ENCODE measurements at regions not wholly inside any gene's neighbourhood (a gene's known extent, or its start where the extent isn't known, plus 50 kb on each side); places are given as distances from the start of the nearest gene placed in this dataset.

DNA sequence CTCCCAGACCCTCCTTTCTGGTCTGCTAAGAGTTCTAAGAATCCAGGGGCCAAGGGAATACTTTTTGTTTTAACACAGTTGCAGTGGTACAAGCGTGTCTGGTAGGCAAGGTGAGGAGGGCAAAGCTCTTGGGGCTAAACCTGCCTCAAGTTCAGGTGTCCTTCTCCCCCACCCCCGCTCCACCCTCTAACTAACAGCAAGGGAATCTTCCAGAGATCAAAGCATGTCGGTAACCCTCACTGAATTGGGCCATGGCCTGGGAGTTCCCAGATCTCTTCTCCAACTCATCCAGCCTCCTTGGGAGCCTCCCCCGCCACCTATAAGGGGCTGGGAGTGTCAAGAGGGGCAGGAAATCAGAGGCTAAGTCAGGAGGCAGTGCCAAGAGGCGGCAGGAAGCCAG, 55.7 kb upstream of the TAC4 start:
- no peak for TF ChIP-seq POLR2AphosphoS5 (IDR thresholded peaks at IDR 0.05; ENCODE audit: low read depth)
- TF ChIP-seq, protein P1, sequence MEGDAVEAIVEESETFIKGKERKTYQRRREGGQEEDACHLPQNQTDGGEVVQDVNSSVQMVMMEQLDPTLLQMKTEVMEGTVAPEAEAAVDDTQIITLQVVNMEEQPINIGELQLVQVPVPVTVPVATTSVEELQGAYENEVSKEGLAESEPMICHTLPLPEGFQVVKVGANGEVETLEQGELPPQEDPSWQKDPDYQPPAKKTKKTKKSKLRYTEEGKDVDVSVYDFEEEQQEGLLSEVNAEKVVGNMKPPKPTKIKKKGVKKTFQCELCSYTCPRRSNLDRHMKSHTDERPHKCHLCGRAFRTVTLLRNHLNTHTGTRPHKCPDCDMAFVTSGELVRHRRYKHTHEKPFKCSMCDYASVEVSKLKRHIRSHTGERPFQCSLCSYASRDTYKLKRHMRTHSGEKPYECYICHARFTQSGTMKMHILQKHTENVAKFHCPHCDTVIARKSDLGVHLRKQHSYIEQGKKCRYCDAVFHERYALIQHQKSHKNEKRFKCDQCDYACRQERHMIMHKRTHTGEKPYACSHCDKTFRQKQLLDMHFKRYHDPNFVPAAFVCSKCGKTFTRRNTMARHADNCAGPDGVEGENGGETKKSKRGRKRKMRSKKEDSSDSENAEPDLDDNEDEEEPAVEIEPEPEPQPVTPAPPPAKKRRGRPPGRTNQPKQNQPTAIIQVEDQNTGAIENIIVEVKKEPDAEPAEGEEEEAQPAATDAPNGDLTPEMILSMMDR (IDR thresholded peaks at IDR 0.05; ENCODE audit: insufficient read depth, low read length), result no peak
- TF ChIP-seq, protein P2, sequence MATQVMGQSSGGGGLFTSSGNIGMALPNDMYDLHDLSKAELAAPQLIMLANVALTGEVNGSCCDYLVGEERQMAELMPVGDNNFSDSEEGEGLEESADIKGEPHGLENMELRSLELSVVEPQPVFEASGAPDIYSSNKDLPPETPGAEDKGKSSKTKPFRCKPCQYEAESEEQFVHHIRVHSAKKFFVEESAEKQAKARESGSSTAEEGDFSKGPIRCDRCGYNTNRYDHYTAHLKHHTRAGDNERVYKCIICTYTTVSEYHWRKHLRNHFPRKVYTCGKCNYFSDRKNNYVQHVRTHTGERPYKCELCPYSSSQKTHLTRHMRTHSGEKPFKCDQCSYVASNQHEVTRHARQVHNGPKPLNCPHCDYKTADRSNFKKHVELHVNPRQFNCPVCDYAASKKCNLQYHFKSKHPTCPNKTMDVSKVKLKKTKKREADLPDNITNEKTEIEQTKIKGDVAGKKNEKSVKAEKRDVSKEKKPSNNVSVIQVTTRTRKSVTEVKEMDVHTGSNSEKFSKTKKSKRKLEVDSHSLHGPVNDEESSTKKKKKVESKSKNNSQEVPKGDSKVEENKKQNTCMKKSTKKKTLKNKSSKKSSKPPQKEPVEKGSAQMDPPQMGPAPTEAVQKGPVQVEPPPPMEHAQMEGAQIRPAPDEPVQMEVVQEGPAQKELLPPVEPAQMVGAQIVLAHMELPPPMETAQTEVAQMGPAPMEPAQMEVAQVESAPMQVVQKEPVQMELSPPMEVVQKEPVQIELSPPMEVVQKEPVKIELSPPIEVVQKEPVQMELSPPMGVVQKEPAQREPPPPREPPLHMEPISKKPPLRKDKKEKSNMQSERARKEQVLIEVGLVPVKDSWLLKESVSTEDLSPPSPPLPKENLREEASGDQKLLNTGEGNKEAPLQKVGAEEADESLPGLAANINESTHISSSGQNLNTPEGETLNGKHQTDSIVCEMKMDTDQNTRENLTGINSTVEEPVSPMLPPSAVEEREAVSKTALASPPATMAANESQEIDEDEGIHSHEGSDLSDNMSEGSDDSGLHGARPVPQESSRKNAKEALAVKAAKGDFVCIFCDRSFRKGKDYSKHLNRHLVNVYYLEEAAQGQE (IDR thresholded peaks at IDR 0.05; ENCODE audit: insufficient replicate concordance, low read depth), result no peak
- TF ChIP-seq GABPA (IDR thresholded peaks at IDR 0.05; ENCODE audit: low read depth), result no peak
